B cell (primary cell): ENCODE measurements at regions not wholly inside any gene's neighbourhood (a gene's known extent, or its start where the extent isn't known, plus 50 kb on each side); places are given as distances from the start of the nearest gene placed in this dataset.

Experiments
- ATAC-seq: fragments of 200-7000 bp; cut with Tn5 transposase; one replicate; pipeline ENCODE4 v1.10.0; 2021; ENCODE audit warnings: low read depth, mild to moderate bottlenecking, moderate number of reproducible peaks, moderate library complexity
- CTCF ChIA-PET: fragments of 350-600 bp; sonication (Branson Sonifier 250); formaldehyde crosslinking; loops from one replicate; lab custom pipeline; 2021; ENCODE audit warnings: antibody characterized with exemption, inconsistent platforms; lab: Charles Lee
- POLR2A ChIA-PET: fragments of 350-600 bp; sonication (Branson Sonifier 250); formaldehyde crosslinking; loops from one replicate; lab custom pipeline; 2021; ENCODE audit warnings: antibody characterized with exemption; lab: Charles Lee
- DNase-seq: peaks from one replicate; pipeline ENCODE4 v3.0.0; 2013
- H2AFZ ChIP-seq: 2 replicates; pipeline ENCODE4 v1.6.1; 2012; ENCODE audit warnings: mild to moderate bottlenecking, low read depth, low read length; ENCODE audit not compliant: insufficient read depth, poor library complexity, severe bottlenecking
- H3K27ac ChIP-seq, 2 donors: 1 replicate in 1 of 2; 2 replicates in 1 of 2; pipeline ENCODE4 v1.5.1; 2012 to 2013; ENCODE audit warnings: low read length in 2 of 2, mild to moderate bottlenecking in 2 of 2, moderate library complexity in 1 of 2
- H3K27me3 ChIP-seq, 4 experiments: fragments of 200-600 bp in 1 of 4; sonication (generic) in 1 of 4; replicated peaks in 1 of 4; 1 replicate in 2 of 4; 2 replicates in 2 of 4; pipeline versions ENCODE4 v1.6.1 to v1.7.0; 2013 to 2016; ENCODE audit warnings: low read length in 3 of 4, mild to moderate bottlenecking in 2 of 4, mixed read lengths in 1 of 4, moderate library complexity in 1 of 4; ENCODE audit not compliant: insufficient read depth in 4 of 4, control insufficient read depth in 3 of 4; ENCODE audit errors: control extremely low read depth in 1 of 4
- H3K36me3 ChIP-seq, 2 experiments: replicated peaks in 1 of 2; 1 replicate in 1 of 2; 2 replicates in 1 of 2; pipeline versions ENCODE4 v1.6.1 to v1.7.1; 2013; ENCODE audit warnings: low read length in 1 of 2; ENCODE audit not compliant: insufficient read depth in 2 of 2, control insufficient read depth in 1 of 2; ENCODE audit errors: control extremely low read depth in 1 of 2, extremely low read depth in 1 of 2
- H3K4me1 ChIP-seq, 2 donors: fragments of 200-600 bp in 1 of 2; sonication (generic) in 1 of 2; 1 replicate in 1 of 2; 2 replicates in 1 of 2; pipeline versions ENCODE4 v1.5.1 to v1.6.1; 2013 to 2017; ENCODE audit warnings: low read length in 2 of 2; ENCODE audit not compliant: control insufficient read depth in 2 of 2, insufficient read depth in 2 of 2
- H3K4me2 ChIP-seq: replicated peaks from 2 replicates; pipeline ENCODE3; 2012; ENCODE audit warnings: mild to moderate bottlenecking, low read depth, low read length; ENCODE audit not compliant: poor library complexity, severe bottlenecking
- H3K4me3 ChIP-seq, 5 experiments: fragments of 200-600 bp in 1 of 5; sonication (generic) in 1 of 5; 1 replicate in 3 of 5; 2 replicates in 2 of 5; pipeline versions ENCODE4 v1.5.1 to v1.7.0; 2011 to 2016; ENCODE audit warnings: low read length in 4 of 5, mild to moderate bottlenecking in 4 of 5, low read depth in 2 of 5, control low read depth in 1 of 5, moderate library complexity in 1 of 5; ENCODE audit not compliant: insufficient read depth in 1 of 5; ENCODE audit errors: control extremely low read depth in 1 of 5, extremely low read depth in 1 of 5
- H3K79me2 ChIP-seq: fragments of 200-600 bp; sonication (generic); one replicate; pipeline ENCODE4 v1.6.0; 2016; ENCODE audit warnings: low read length; ENCODE audit not compliant: control insufficient read depth, insufficient read depth
- H3K9ac ChIP-seq: fragments of 200-600 bp; sonication (generic); 2 replicates; pipeline ENCODE4 v1.6.1; 2017; ENCODE audit warnings: mild to moderate bottlenecking, low read length, moderate library complexity
- H3K9me3 ChIP-seq, 3 donors: one replicate each; pipeline versions ENCODE4 v1.6.1 to v1.7.1; 2013; ENCODE audit warnings: low read length in 2 of 3; ENCODE audit not compliant: control insufficient read depth in 2 of 3, insufficient read depth in 1 of 3; ENCODE audit errors: control extremely low read depth in 1 of 3
- H4K20me1 ChIP-seq: 2 replicates; pipeline ENCODE4 v1.6.0; 2012; ENCODE audit warnings: mild to moderate bottlenecking, low read length; ENCODE audit not compliant: insufficient read depth, control insufficient read depth, poor library complexity, severe bottlenecking
- H3K27ac Mint-ChIP-seq: one replicate; pipeline ENCODE4 v1.8.0; 2021; ENCODE audit warnings: mixed read lengths
- H3K27me3 Mint-ChIP-seq: one replicate; pipeline ENCODE4 v1.8.0; 2021; ENCODE audit warnings: mixed read lengths
- H3K4me1 Mint-ChIP-seq: one replicate; pipeline ENCODE4 v1.8.0; 2021; ENCODE audit warnings: mixed read lengths
- H3K4me3 Mint-ChIP-seq: one replicate; pipeline ENCODE4 v1.8.0; 2021; ENCODE audit warnings: mixed read lengths
- H3K9me3 Mint-ChIP-seq: one replicate; pipeline ENCODE4 v1.8.0; 2022; ENCODE audit warnings: mixed read lengths; ENCODE audit not compliant: insufficient read depth
- EZH2 ChIP-seq: IDR thresholded peaks from 2 replicates; pipeline ENCODE4 v1.6.1; 2012; ENCODE audit warnings: borderline replicate concordance, low read depth, mild to moderate bottlenecking, moderate library complexity, low read length; ENCODE audit not compliant: insufficient read depth, poor library complexity, severe bottlenecking
- WGBS: methylation state at CpG from one replicate; pipeline ENCODE4 v1.1.5; 2013; ENCODE audit warnings: missing lambda C conversion rate; ENCODE audit not compliant: insufficient coverage; 5-methylcytosine and 5-hydroxymethylcytosine counted together
- intact Hi-C: fragments of 100-400 bp; cut with micrococcal nuclease; formaldehyde crosslinking; loops from one replicate; pipeline ENCODE4 v1.10.0; 2022
- TF ChIP-seq, protein P1 (sequence below): fragments of 200-600 bp; IDR thresholded peaks from one replicate; pipeline ENCODE4 v1.8.0; 2022; ENCODE audit warnings: antibody characterized with exemption, mild to moderate bottlenecking

DNA sequence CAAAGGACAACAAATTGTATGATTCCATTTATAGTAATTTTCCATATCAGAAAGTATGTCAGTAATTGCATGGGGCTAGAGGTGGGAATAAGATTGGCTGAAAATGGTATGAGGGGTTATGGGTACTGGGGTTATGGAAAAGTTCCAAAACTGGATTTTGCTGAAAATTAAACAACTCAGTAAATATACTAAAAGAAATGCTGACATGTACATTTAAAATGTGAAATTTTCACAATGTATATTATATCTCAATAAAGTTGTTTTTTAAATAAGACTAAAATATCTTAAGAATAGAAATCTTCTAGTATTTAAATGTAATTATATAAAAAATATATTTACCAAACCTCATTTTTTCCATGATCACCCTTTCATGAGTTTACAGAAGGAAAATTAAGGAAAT, 844.9 kb upstream of the SLIT2 start:
- Histone ChIP-seq H3K4me3 (no peak overlapping the region), H3K27me3 (no peaks in the 10 kb centered on the region), H3K9ac (no peak overlapping the region), H4K20me1 (no peaks in the 10 kb centered on the region), H3K79me2 (no peaks in the 10 kb centered on the region), H3K27ac (no peak overlapping the region), H3K4me1 (no peaks in the 10 kb centered on the region), H3K36me3 (no peaks in the 10 kb centered on the region), H2AFZ (no peak overlapping the region), H3K9me3 (no peaks in the 10 kb centered on the region), H3K4me2 (no peak overlapping the region)
- ATAC-seq, result no peak
- Mint-ChIP-seq H3K4me1 (no peaks in the 10 kb centered on the region), H3K27me3 (no peaks in the 10 kb centered on the region), H3K4me3 (no peak overlapping the region), H3K9me3 (no peaks in the 10 kb centered on the region), H3K27ac (no peak overlapping the region)
- CTCF ChIA-PET, result no interaction called here
- TF ChIP-seq, protein P1, sequence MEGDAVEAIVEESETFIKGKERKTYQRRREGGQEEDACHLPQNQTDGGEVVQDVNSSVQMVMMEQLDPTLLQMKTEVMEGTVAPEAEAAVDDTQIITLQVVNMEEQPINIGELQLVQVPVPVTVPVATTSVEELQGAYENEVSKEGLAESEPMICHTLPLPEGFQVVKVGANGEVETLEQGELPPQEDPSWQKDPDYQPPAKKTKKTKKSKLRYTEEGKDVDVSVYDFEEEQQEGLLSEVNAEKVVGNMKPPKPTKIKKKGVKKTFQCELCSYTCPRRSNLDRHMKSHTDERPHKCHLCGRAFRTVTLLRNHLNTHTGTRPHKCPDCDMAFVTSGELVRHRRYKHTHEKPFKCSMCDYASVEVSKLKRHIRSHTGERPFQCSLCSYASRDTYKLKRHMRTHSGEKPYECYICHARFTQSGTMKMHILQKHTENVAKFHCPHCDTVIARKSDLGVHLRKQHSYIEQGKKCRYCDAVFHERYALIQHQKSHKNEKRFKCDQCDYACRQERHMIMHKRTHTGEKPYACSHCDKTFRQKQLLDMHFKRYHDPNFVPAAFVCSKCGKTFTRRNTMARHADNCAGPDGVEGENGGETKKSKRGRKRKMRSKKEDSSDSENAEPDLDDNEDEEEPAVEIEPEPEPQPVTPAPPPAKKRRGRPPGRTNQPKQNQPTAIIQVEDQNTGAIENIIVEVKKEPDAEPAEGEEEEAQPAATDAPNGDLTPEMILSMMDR, result no peak
- no peak for TF ChIP-seq EZH2
- intact Hi-C loops, result no loop called here
- POLR2A ChIA-PET, result no interaction called here
- DNase-seq, result no peak

DNA sequence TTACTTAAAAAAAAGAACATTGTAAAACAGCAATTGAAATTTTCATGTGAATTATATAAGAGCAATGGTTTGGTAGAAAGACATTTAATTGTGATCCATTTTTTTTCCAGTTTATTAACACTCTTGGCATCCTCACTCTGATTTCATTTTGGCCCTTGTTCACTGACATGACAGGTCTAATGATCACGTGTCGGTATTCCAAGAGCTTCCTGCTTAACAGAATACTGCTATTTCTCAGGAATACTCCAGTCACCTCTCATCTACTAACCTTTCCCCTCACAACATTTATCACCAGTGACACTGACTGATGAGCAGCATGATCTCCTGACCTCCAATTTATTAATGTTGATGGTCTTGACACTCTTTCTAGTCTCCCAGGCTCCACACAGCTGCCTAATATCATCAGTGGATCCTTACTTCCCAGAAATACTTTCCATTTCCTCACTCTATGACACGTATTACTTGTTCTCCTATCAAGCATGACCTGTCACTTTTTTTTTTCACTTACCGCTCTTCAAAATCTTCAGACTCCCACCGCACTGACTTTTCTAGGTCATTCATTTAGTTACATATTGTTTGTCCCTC, 847.8 kb upstream of the SLIT2 start:
- TF ChIP-seq, protein P1, result no peak
- TF ChIP-seq EZH2, result no peak
- Mint-ChIP-seq H3K27ac (no peak overlapping the region), H3K9me3 (no peaks in the 10 kb centered on the region), H3K4me3 (no peak overlapping the region), H3K4me1 (no peaks in the 10 kb centered on the region), H3K27me3 (no peaks in the 10 kb centered on the region)
- no peak overlapping the region for H3K4me3 ChIP-seq
- H3K9ac ChIP-seq, result no peak overlapping the region
- WGBS, result 96% methylated on average over 3 of the region's 5 CpGs
- no peak for DNase-seq
- no peaks in the 10 kb centered on the region for H3K27me3 ChIP-seq
- H3K4me1 ChIP-seq, result no peaks in the 10 kb centered on the region
- CTCF ChIA-PET, result no interaction called here
- H4K20me1 ChIP-seq, result no peaks in the 10 kb centered on the region
- no peaks in the 10 kb centered on the region for H3K79me2 ChIP-seq
- no peak overlapping the region for H2AFZ ChIP-seq
- intact Hi-C loops, result no loop called here
- H3K4me2 ChIP-seq, result no peak overlapping the region
- no peaks in the 10 kb centered on the region for H3K36me3 ChIP-seq
- no peak for ATAC-seq
- H3K27ac ChIP-seq, result no peak overlapping the region
- no peaks in the 10 kb centered on the region for H3K9me3 ChIP-seq
- POLR2A ChIA-PET, result no interaction called here
